ENCODE measurements at regions not wholly inside any gene's neighbourhood (a gene's known extent, or its start where the extent isn't known, plus 50 kb on each side); places are given as distances from the start of the nearest gene placed in this dataset.

DNA sequence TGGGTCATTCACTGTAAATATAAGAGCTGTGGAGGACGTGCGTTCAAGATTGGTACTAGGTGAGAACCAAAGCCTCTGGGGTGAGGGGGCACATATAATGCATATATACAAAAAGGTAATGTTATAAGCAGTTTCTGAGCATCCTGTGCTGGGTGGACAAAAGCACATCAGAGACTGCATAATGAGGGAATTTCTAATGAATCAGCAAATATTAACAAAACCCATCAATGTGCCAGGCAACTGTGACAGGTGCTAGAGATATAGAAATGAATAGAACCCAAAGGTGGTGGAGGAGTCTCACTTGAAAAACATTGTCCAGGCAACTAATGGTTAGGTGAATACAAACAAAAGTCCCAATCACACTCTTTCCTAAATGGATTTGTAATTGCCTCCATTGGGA is 74.7 kb downstream of the GPR65 start:
- TF ChIP-seq POLR2AphosphoS5 (IDR thresholded peaks at IDR 0.05; ENCODE audit: insufficient read depth in 1 of 2, low read depth in 1 of 2) (no peak), POLR2A (IDR thresholded peaks at IDR 0.05) (no peak)
- TF ChIP-seq, protein P1, sequence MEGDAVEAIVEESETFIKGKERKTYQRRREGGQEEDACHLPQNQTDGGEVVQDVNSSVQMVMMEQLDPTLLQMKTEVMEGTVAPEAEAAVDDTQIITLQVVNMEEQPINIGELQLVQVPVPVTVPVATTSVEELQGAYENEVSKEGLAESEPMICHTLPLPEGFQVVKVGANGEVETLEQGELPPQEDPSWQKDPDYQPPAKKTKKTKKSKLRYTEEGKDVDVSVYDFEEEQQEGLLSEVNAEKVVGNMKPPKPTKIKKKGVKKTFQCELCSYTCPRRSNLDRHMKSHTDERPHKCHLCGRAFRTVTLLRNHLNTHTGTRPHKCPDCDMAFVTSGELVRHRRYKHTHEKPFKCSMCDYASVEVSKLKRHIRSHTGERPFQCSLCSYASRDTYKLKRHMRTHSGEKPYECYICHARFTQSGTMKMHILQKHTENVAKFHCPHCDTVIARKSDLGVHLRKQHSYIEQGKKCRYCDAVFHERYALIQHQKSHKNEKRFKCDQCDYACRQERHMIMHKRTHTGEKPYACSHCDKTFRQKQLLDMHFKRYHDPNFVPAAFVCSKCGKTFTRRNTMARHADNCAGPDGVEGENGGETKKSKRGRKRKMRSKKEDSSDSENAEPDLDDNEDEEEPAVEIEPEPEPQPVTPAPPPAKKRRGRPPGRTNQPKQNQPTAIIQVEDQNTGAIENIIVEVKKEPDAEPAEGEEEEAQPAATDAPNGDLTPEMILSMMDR (IDR thresholded peaks at IDR 0.05): no peak

Data from vagina (tissue), 2 donors.